ES-I3 (cell line): ENCODE measurements at regions not wholly inside any gene's neighbourhood (a gene's known extent, or its start where the extent isn't known, plus 50 kb on each side); places are given as distances from the start of the nearest gene placed in this dataset.

Experiments used
- H3K36me3 ChIP-seq: 2 replicates; pipeline ENCODE4 v1.6.1; 2013; ENCODE audit warnings: mild to moderate bottlenecking, low read length, control low read depth, moderate library complexity; ENCODE audit not compliant: insufficient read depth
- H3K4me1 ChIP-seq: 2 replicates; pipeline ENCODE4 v1.6.1; 2013; ENCODE audit warnings: mild to moderate bottlenecking, control low read depth, low read length; ENCODE audit not compliant: insufficient read depth
- H3K9ac ChIP-seq: 2 replicates; pipeline ENCODE4 v1.6.1; 2013; ENCODE audit warnings: low read depth, mild to moderate bottlenecking, low read length, moderate library complexity
- H3K9me3 ChIP-seq: 2 replicates; pipeline ENCODE4 v1.6.1; 2013; ENCODE audit warnings: mild to moderate bottlenecking, low read length, moderate library complexity; ENCODE audit not compliant: control insufficient read depth, insufficient read depth

GRCh38 chr6:148075352-148075751 lies 267.3 kb upstream of the SASH1 start:
- Histone ChIP-seq H3K9ac (no peak overlapping the region), H3K36me3 (no peaks in the 10 kb centered on the region), H3K9me3 (no peaks in the 10 kb centered on the region; the same call in 1 of the 2 replicates), H3K4me1 (no peaks in the 10 kb centered on the region)

- Histone ChIP-seq H3K9me3 (no peaks in the 10 kb centered on the region), H3K4me1 (no peaks in the 10 kb centered on the region), H3K36me3 (no peaks in the 10 kb centered on the region), H3K9ac (no peak overlapping the region)
Observed at GRCh38 chr6:148076051-148076450, 266.6 kb upstream of the SASH1 start.

- H3K9ac ChIP-seq: no peak overlapping the region
Observed at GRCh38 chr6:148080315-148080714, 262.3 kb upstream of the SASH1 start.

GRCh38 chr6:148081076-148081475 lies 261.6 kb upstream of the SASH1 start:
- Histone ChIP-seq H3K36me3 (no peaks in the 10 kb centered on the region), H3K9ac (no peak overlapping the region), H3K9me3 (no peaks in the 10 kb centered on the region), H3K4me1 (no peaks in the 10 kb centered on the region)

More at GRCh38 chr6:148080315-148080714, 262.3 kb upstream of the SASH1 start:
- Histone ChIP-seq H3K36me3 (no peaks in the 10 kb centered on the region), H3K4me1 (no peaks in the 10 kb centered on the region), H3K9me3 (no peaks in the 10 kb centered on the region)

GRCh38 chr6:148082044-148082443 lies 260.6 kb upstream of the SASH1 start:
- Histone ChIP-seq H3K4me1 (no peaks in the 10 kb centered on the region), H3K9me3 (no peaks in the 10 kb centered on the region), H3K9ac (no peak overlapping the region), H3K36me3 (no peaks in the 10 kb centered on the region)

GRCh38 chr6:148082696-148083095 lies 259.9 kb upstream of the SASH1 start:
- Histone ChIP-seq H3K9me3 (no peaks in the 10 kb centered on the region), H3K4me1 (no peaks in the 10 kb centered on the region), H3K9ac (no peak overlapping the region), H3K36me3 (no peaks in the 10 kb centered on the region)

GRCh38 chr6:148085631-148086331 lies 256.9 kb upstream of the SASH1 start:
- Histone ChIP-seq H3K9me3 (no peaks in the 10 kb centered on the region; the same call in 1 of the 2 replicates), H3K4me1 (no peaks in the 10 kb centered on the region), H3K36me3 (no peaks in the 10 kb centered on the region), H3K9ac (no peak overlapping the region)

- Histone ChIP-seq H3K36me3 (no peaks in the 10 kb centered on the region), H3K9ac (no peak overlapping the region), H3K9me3 (no peaks in the 10 kb centered on the region; the same call in 1 of the 2 replicates), H3K4me1 (no peaks in the 10 kb centered on the region)
Observed at GRCh38 chr6:148086386-148086785, 256.3 kb upstream of the SASH1 start.

GRCh38 chr6:148086843-148087242 lies 255.8 kb upstream of the SASH1 start:
- H3K36me3 ChIP-seq: no peaks in the 10 kb centered on the region
- no peaks in the 10 kb centered on the region for H3K4me1 ChIP-seq
- no peak overlapping the region for H3K9ac ChIP-seq
- no peaks in the 10 kb centered on the region; the same call in 1 of the 2 replicates for H3K9me3 ChIP-seq

- H3K9ac ChIP-seq: no peak overlapping the region
- H3K4me1 ChIP-seq: no peaks in the 10 kb centered on the region
- no peaks in the 10 kb centered on the region for H3K36me3 ChIP-seq
- H3K9me3 ChIP-seq: no peaks in the 10 kb centered on the region; the same call in 1 of the 2 replicates
Observed at GRCh38 chr6:148087659-148088058, 255.0 kb upstream of the SASH1 start.

- no peak overlapping the region for H3K9ac ChIP-seq
- no peaks in the 10 kb centered on the region for H3K4me1 ChIP-seq
- no peaks in the 10 kb centered on the region; the same call in 1 of the 2 replicates for H3K9me3 ChIP-seq
- no peaks in the 10 kb centered on the region for H3K36me3 ChIP-seq
Observed at GRCh38 chr6:148090326-148090725, 252.3 kb upstream of the SASH1 start.

- Histone ChIP-seq H3K9me3 (no peaks in the 10 kb centered on the region; the same call in 1 of the 2 replicates), H3K36me3 (no peaks in the 10 kb centered on the region), H3K4me1 (no peaks in the 10 kb centered on the region), H3K9ac (no peak overlapping the region)
Observed at GRCh38 chr6:148091394-148091793, 251.2 kb upstream of the SASH1 start.

- H3K36me3 ChIP-seq: no peaks in the 10 kb centered on the region
- no peaks in the 10 kb centered on the region for H3K4me1 ChIP-seq
- H3K9ac ChIP-seq: no peak overlapping the region
- no peaks in the 10 kb centered on the region for H3K9me3 ChIP-seq
Observed at GRCh38 chr6:148103436-148103835, 239.2 kb upstream of the SASH1 start.

- Histone ChIP-seq H3K9me3 (no peaks in the 10 kb centered on the region), H3K36me3 (no peaks in the 10 kb centered on the region), H3K4me1 (no peaks in the 10 kb centered on the region), H3K9ac (no peak overlapping the region)
Observed at GRCh38 chr6:148104131-148104530, 238.5 kb upstream of the SASH1 start.

- H3K9me3 ChIP-seq: no peaks in the 10 kb centered on the region
- no peaks in the 10 kb centered on the region for H3K36me3 ChIP-seq
- no peak overlapping the region for H3K9ac ChIP-seq
- no peaks in the 10 kb centered on the region for H3K4me1 ChIP-seq
Observed at GRCh38 chr6:148105695-148106094, 236.9 kb upstream of the SASH1 start.
